ENCODE measurements at regions not wholly inside any gene's neighbourhood (a gene's known extent, or its start where the extent isn't known, plus 50 kb on each side); places are given as distances from the start of the nearest gene placed in this dataset.

- no peak overlapping the region for H3K4me3 ChIP-seq
- DNase-seq, result no peak
- H3K36me3 ChIP-seq (ENCODE audit: low read depth), result no peaks in the 10 kb centered on the region
- TF ChIP-seq EZH2phosphoT487 (IDR thresholded peaks at IDR 0.05; ENCODE audit: insufficient read depth, low read depth) (no peak), EZH2 (IDR thresholded peaks at IDR 0.05; ENCODE audit: insufficient read depth, poor library complexity, severe bottlenecking) (no peak)
- no peak overlapping the region for H2AFZ ChIP-seq
- no peaks in the 10 kb centered on the region for H3K4me1 ChIP-seq (ENCODE audit: insufficient read depth)
- in situ Hi-C loops (cut with MboI), result no loop called here
- no peaks in the 10 kb centered on the region for H3K79me2 ChIP-seq (ENCODE audit: insufficient read depth)
- no peak overlapping the region for H3K27ac ChIP-seq
- no peak overlapping the region for H3K9ac ChIP-seq
- no peaks in the 10 kb centered on the region for H3K9me3 ChIP-seq (ENCODE audit: low read depth)
- no peaks in the 10 kb centered on the region for H3F3A ChIP-seq (ENCODE audit: insufficient read depth)
- H3K9me2 ChIP-seq (ENCODE audit: insufficient read depth), result no peaks in the 10 kb centered on the region
- H4K20me1 ChIP-seq (ENCODE audit: insufficient read depth), result no peaks in the 10 kb centered on the region
- H3K4me2 ChIP-seq (ENCODE audit: unreplicated experiment), result no peak overlapping the region
- WGBS, 2 experiments (ENCODE audit: low coverage in 1 of 2, low lambda C conversion rate in 2 of 2, missing lambda C conversion rate in 2 of 2), result 29 to 34% methylated on average over 3 of the region's 3 CpGs
- H3K27me3 ChIP-seq (replicated peaks; ENCODE audit: insufficient read depth), result no peaks in the 10 kb centered on the region
Measured at GRCh38 chr4:32117693-32118092, 1397.5 kb downstream of the PCDH7 start.

GRCh38 chr4:32119907-32120306 lies 1399.7 kb downstream of the PCDH7 start:
- H3K27ac ChIP-seq, result no peak overlapping the region
- H3K4me3 ChIP-seq, result no peak overlapping the region
- in situ Hi-C loops (cut with MboI), result no loop called here
- no peak for DNase-seq
- H3K4me1 ChIP-seq (ENCODE audit: insufficient read depth), result no peaks in the 10 kb centered on the region
- H3K9ac ChIP-seq, result no peak overlapping the region
- no peak overlapping the region for H3K4me2 ChIP-seq (ENCODE audit: unreplicated experiment)
- no peaks in the 10 kb centered on the region for H4K20me1 ChIP-seq (ENCODE audit: insufficient read depth)
- no peaks in the 10 kb centered on the region for H3K79me2 ChIP-seq (ENCODE audit: insufficient read depth)
- no peaks in the 10 kb centered on the region for H3K9me3 ChIP-seq (ENCODE audit: low read depth)
- H3F3A ChIP-seq (ENCODE audit: insufficient read depth), result no peaks in the 10 kb centered on the region
- H3K36me3 ChIP-seq (ENCODE audit: low read depth), result no peaks in the 10 kb centered on the region
- no peak overlapping the region for H2AFZ ChIP-seq
- WGBS, 2 experiments (ENCODE audit: low coverage in 1 of 2, low lambda C conversion rate in 2 of 2, missing lambda C conversion rate in 2 of 2), result 38 to 57% methylated on average over 1 of the region's 1 CpG
- TF ChIP-seq EZH2phosphoT487 (IDR thresholded peaks at IDR 0.05; ENCODE audit: insufficient read depth, low read depth) (no peak), EZH2 (IDR thresholded peaks at IDR 0.05; ENCODE audit: insufficient read depth, poor library complexity, severe bottlenecking) (no peak)
- no peaks in the 10 kb centered on the region for H3K27me3 ChIP-seq (replicated peaks; ENCODE audit: insufficient read depth)
- H3K9me2 ChIP-seq (ENCODE audit: insufficient read depth), result no peaks in the 10 kb centered on the region

GRCh38 chr4:32128549-32128948 lies 1408.4 kb downstream of the PCDH7 start:
- WGBS, 2 experiments (ENCODE audit: low coverage in 1 of 2, low lambda C conversion rate in 2 of 2, missing lambda C conversion rate in 2 of 2), result 20 to 30% methylated on average over 4 of the region's 4 CpGs
- H3K9me2 ChIP-seq (ENCODE audit: insufficient read depth), result no peaks in the 10 kb centered on the region

GRCh38 chr4:32129967-32130366 lies 1409.8 kb downstream of the PCDH7 start:
- Histone ChIP-seq H3K4me1 (ENCODE audit: insufficient read depth) (no peaks in the 10 kb centered on the region), H3K9me3 (ENCODE audit: low read depth) (no peaks in the 10 kb centered on the region), H4K20me1 (ENCODE audit: insufficient read depth) (no peaks in the 10 kb centered on the region), H3K36me3 (ENCODE audit: low read depth) (no peaks in the 10 kb centered on the region), H3K27me3 (replicated peaks; ENCODE audit: insufficient read depth) (no peaks in the 10 kb centered on the region), H3K4me3 (no peak overlapping the region), H3K4me2 (ENCODE audit: unreplicated experiment) (no peak overlapping the region), H3K9me2 (ENCODE audit: insufficient read depth) (no peaks in the 10 kb centered on the region), H3F3A (ENCODE audit: insufficient read depth) (no peaks in the 10 kb centered on the region), H3K79me2 (ENCODE audit: insufficient read depth) (no peaks in the 10 kb centered on the region), H2AFZ (no peak overlapping the region), H3K27ac (no peak overlapping the region), H3K9ac (no peak overlapping the region)
- TF ChIP-seq EZH2 (IDR thresholded peaks at IDR 0.05; ENCODE audit: insufficient read depth, poor library complexity, severe bottlenecking) (no peak), EZH2phosphoT487 (IDR thresholded peaks at IDR 0.05; ENCODE audit: insufficient read depth, low read depth) (no peak)
- in situ Hi-C loops (cut with MboI), result no loop called here
- WGBS, 2 experiments (ENCODE audit: low coverage in 1 of 2, low lambda C conversion rate in 2 of 2, missing lambda C conversion rate in 2 of 2), result 45 to 46% methylated on average over 2 of the region's 2 CpGs
- no peak for DNase-seq

More at GRCh38 chr4:32128549-32128948, 1408.4 kb downstream of the PCDH7 start:
- H3K27me3 ChIP-seq (replicated peaks; ENCODE audit: insufficient read depth), result no peaks in the 10 kb centered on the region
- in situ Hi-C loops (cut with MboI), result no loop called here
- no peak overlapping the region for H2AFZ ChIP-seq
- no peaks in the 10 kb centered on the region for H3K79me2 ChIP-seq (ENCODE audit: insufficient read depth)
- no peak for DNase-seq
- H3F3A ChIP-seq (ENCODE audit: insufficient read depth), result no peaks in the 10 kb centered on the region
- no peaks in the 10 kb centered on the region for H3K9me3 ChIP-seq (ENCODE audit: low read depth)
- no peak overlapping the region for H3K9ac ChIP-seq
- TF ChIP-seq EZH2 (IDR thresholded peaks at IDR 0.05; ENCODE audit: insufficient read depth, poor library complexity, severe bottlenecking), result no peak
- no peak for TF ChIP-seq EZH2phosphoT487 (IDR thresholded peaks at IDR 0.05; ENCODE audit: insufficient read depth, low read depth)
- H3K36me3 ChIP-seq (ENCODE audit: low read depth), result no peaks in the 10 kb centered on the region
- H3K4me3 ChIP-seq, result no peak overlapping the region
- H4K20me1 ChIP-seq (ENCODE audit: insufficient read depth), result no peaks in the 10 kb centered on the region
- H3K4me2 ChIP-seq (ENCODE audit: unreplicated experiment), result no peak overlapping the region
- H3K4me1 ChIP-seq (ENCODE audit: insufficient read depth), result no peaks in the 10 kb centered on the region
- H3K27ac ChIP-seq, result no peak overlapping the region

- Histone ChIP-seq H4K20me1 (ENCODE audit: insufficient read depth) (no peaks in the 10 kb centered on the region), H3K9me3 (ENCODE audit: low read depth) (no peaks in the 10 kb centered on the region), H3K4me1 (ENCODE audit: insufficient read depth) (no peaks in the 10 kb centered on the region), H3K4me3 (no peak overlapping the region), H3K79me2 (ENCODE audit: insufficient read depth) (no peaks in the 10 kb centered on the region), H3K9ac (no peak overlapping the region), H3F3A (ENCODE audit: insufficient read depth) (no peaks in the 10 kb centered on the region), H3K9me2 (ENCODE audit: insufficient read depth) (no peaks in the 10 kb centered on the region), H2AFZ (no peak overlapping the region), H3K36me3 (ENCODE audit: low read depth) (no peaks in the 10 kb centered on the region), H3K4me2 (ENCODE audit: unreplicated experiment) (no peak overlapping the region), H3K27me3 (replicated peaks; ENCODE audit: insufficient read depth) (no peaks in the 10 kb centered on the region), H3K27ac (no peak overlapping the region)
- TF ChIP-seq EZH2phosphoT487 (IDR thresholded peaks at IDR 0.05; ENCODE audit: insufficient read depth, low read depth), result no peak
- no peak for TF ChIP-seq EZH2 (IDR thresholded peaks at IDR 0.05; ENCODE audit: insufficient read depth, poor library complexity, severe bottlenecking)
- in situ Hi-C loops (cut with MboI), result no loop called here
- WGBS, 2 experiments (ENCODE audit: low coverage in 1 of 2, low lambda C conversion rate in 2 of 2, missing lambda C conversion rate in 2 of 2), result 70 to 73% methylated on average over 1 of the region's 1 CpG
- DNase-seq, result no peak
Measured at GRCh38 chr4:32133141-32133540, 1413.0 kb downstream of the PCDH7 start.
